SK-N-MC (cell line): ENCODE measurements at regions not wholly inside any gene's neighbourhood (a gene's known extent, or its start where the extent isn't known, plus 50 kb on each side); places are given as distances from the start of the nearest gene placed in this dataset.

Source experiments
- EZH2 ChIP-seq: fragments of 200-600 bp; sonication (generic); IDR thresholded peaks from one replicate; pipeline ENCODE4 v1.6.1; 2017; ENCODE audit warnings: antibody characterized with exemption
- FOXP2 ChIP-seq: optimal IDR thresholded peaks from 2 replicates; pipeline ENCODE3; 2011; ENCODE audit warnings: mild to moderate bottlenecking, moderate library complexity; ENCODE audit not compliant: insufficient read depth; ENCODE audit errors: extremely low read length, control extremely low read depth
- POLR2AphosphoS5 ChIP-seq: IDR thresholded peaks from 2 replicates; pipeline ENCODE4 v1.6.1; 2012; ENCODE audit warnings: mild to moderate bottlenecking, low read depth, low read length, borderline replicate concordance

- TF ChIP-seq FOXP2, result no peak
- no peak for TF ChIP-seq EZH2
- TF ChIP-seq POLR2AphosphoS5, result no peak
Measured at GRCh38 chr13:39226359-39226758, 188.1 kb downstream of the NHLRC3 start.
